CD14-positive monocyte (primary cell): ENCODE measurements at regions not wholly inside any gene's neighbourhood (a gene's known extent, or its start where the extent isn't known, plus 50 kb on each side); places are given as distances from the start of the nearest gene placed in this dataset.

Experiments used
- DNase-seq, 3 donors: peaks; one replicate each; pipeline ENCODE4 v3.0.0-alpha.2; 2011 to 2022
- H2AFZ ChIP-seq: 2 replicates; pipeline ENCODE4 v1.6.0; 2012; ENCODE audit warnings: mild to moderate bottlenecking, low read depth, low read length, inconsistent platforms; ENCODE audit not compliant: insufficient read depth, poor library complexity, severe bottlenecking
- H3K27ac ChIP-seq, 2 donors: 1 replicate in 1 of 2; 2 replicates in 1 of 2; pipeline ENCODE4 v1.5.1; 2012 to 2013; ENCODE audit warnings: low read length in 2 of 2, control low read depth in 1 of 2, inconsistent platforms in 1 of 2, low read depth in 1 of 2, mild to moderate bottlenecking in 1 of 2
- H3K27me3 ChIP-seq, 2 donors: one replicate each; pipeline versions ENCODE4 v1.6.0 to v1.6.1; 2011 to 2013; ENCODE audit warnings: low read length in 2 of 2; ENCODE audit not compliant: control insufficient read depth in 2 of 2, insufficient read depth in 2 of 2
- H3K36me3 ChIP-seq, 2 donors: replicated peaks in 1 of 2; 1 replicate in 1 of 2; 2 replicates in 1 of 2; pipeline versions ENCODE4 v1.5.1 to v1.6.1; 2012 to 2013; ENCODE audit warnings: low read length in 2 of 2, control low read depth in 1 of 2, inconsistent platforms in 1 of 2, mild to moderate bottlenecking in 1 of 2; ENCODE audit not compliant: insufficient read depth in 2 of 2, control insufficient read depth in 1 of 2
- H3K4me1 ChIP-seq, 2 donors: 1 replicate in 1 of 2; 2 replicates in 1 of 2; pipeline versions ENCODE4 v1.5.1 to v1.6.1; 2012 to 2013; ENCODE audit warnings: low read length in 2 of 2, control low read depth in 1 of 2, inconsistent platforms in 1 of 2, mild to moderate bottlenecking in 1 of 2, moderate library complexity in 1 of 2; ENCODE audit not compliant: insufficient read depth in 2 of 2, control insufficient read depth in 1 of 2
- H3K4me2 ChIP-seq: replicated peaks from 2 replicates; pipeline ENCODE3; 2012; ENCODE audit warnings: low read length, moderate library complexity, mild to moderate bottlenecking; ENCODE audit not compliant: poor library complexity, severe bottlenecking; ENCODE audit errors: extremely low read depth
- H3K4me3 ChIP-seq, 3 experiments: fragments of 200-600 bp in 1 of 3; sonication (generic) in 1 of 3; replicated peaks in 1 of 3; 1 replicate in 2 of 3; 2 replicates in 1 of 3; pipeline ENCODE4 v1.5.1; 2011 to 2013; ENCODE audit warnings: low read length in 3 of 3, mild to moderate bottlenecking in 3 of 3, control low read depth in 2 of 3, low read depth in 2 of 3, inconsistent platforms in 1 of 3, moderate library complexity in 1 of 3
- H3K79me2 ChIP-seq: 2 replicates; pipeline ENCODE4 v1.6.0; 2012; ENCODE audit warnings: mild to moderate bottlenecking, control low read depth, inconsistent platforms, low read length, moderate library complexity; ENCODE audit not compliant: insufficient read depth
- H3K9ac ChIP-seq: 2 replicates; pipeline ENCODE4 v1.6.0; 2017; ENCODE audit warnings: low read length, mild to moderate bottlenecking; ENCODE audit not compliant: insufficient read depth, poor library complexity, severe bottlenecking
- H3K9me3 ChIP-seq, 2 donors: replicated peaks in 1 of 2; 1 replicate in 1 of 2; 2 replicates in 1 of 2; pipeline versions ENCODE4 v1.5.1 to v1.6.1; 2012 to 2013; ENCODE audit warnings: low read length in 2 of 2, control low read depth in 1 of 2; ENCODE audit not compliant: control insufficient read depth in 1 of 2, insufficient read depth in 1 of 2
- H4K20me1 ChIP-seq: 2 replicates; pipeline ENCODE4 v1.6.0; 2012; ENCODE audit warnings: mild to moderate bottlenecking, low read length, control low read depth, moderate library complexity; ENCODE audit not compliant: insufficient read depth
- H3K27ac Mint-ChIP-seq, 7 donors: one replicate each; pipeline ENCODE4 v1.8.0; 2020; ENCODE audit warnings: mild to moderate bottlenecking in 7 of 7, mixed read lengths in 7 of 7, moderate library complexity in 6 of 7, inconsistent platforms in 2 of 7
- H3K27me3 Mint-ChIP-seq, 3 donors: one replicate each; pipeline ENCODE4 v1.8.0; 2021 to 2022; ENCODE audit warnings: low read depth in 3 of 3, mild to moderate bottlenecking in 3 of 3, mixed read lengths in 3 of 3, moderate library complexity in 3 of 3, inconsistent platforms in 1 of 3
- H3K36me3 Mint-ChIP-seq, 2 donors: one replicate each; pipeline ENCODE4 v1.8.0; 2020; ENCODE audit warnings: mixed read lengths in 2 of 2, inconsistent platforms in 1 of 2, mild to moderate bottlenecking in 1 of 2
- H3K4me1 Mint-ChIP-seq: one replicate; pipeline ENCODE4 v1.8.0; 2020; ENCODE audit warnings: mild to moderate bottlenecking, mixed read lengths
- H3K4me3 Mint-ChIP-seq, 2 donors: one replicate each; pipeline ENCODE4 v1.8.0; 2020; ENCODE audit warnings: mild to moderate bottlenecking in 2 of 2, mixed read lengths in 2 of 2, moderate library complexity in 1 of 2
- H3K9me3 Mint-ChIP-seq, 7 donors: one replicate each; pipeline ENCODE4 v1.8.0; 2020 to 2022; ENCODE audit warnings: mixed read lengths in 7 of 7, mild to moderate bottlenecking in 6 of 7, moderate library complexity in 6 of 7, inconsistent platforms in 2 of 7
- CTCF ChIP-seq: fragments of 200-600 bp; IDR thresholded peaks from one replicate; pipeline ENCODE4 v1.8.0; 2022; ENCODE audit warnings: antibody characterized with exemption, mild to moderate bottlenecking
- WGBS: methylation state at CpG from one replicate; pipeline ENCODE4 v1.1.5; 2013; ENCODE audit warnings: missing lambda C conversion rate; ENCODE audit not compliant: insufficient coverage; 5-methylcytosine and 5-hydroxymethylcytosine counted together
- intact Hi-C, 2 donors: fragments of 100-400 bp; cut with micrococcal nuclease; formaldehyde crosslinking; loops; one replicate each; pipeline versions ENCODE4 v1.15.0 to v1.15.1; 2023

DNA sequence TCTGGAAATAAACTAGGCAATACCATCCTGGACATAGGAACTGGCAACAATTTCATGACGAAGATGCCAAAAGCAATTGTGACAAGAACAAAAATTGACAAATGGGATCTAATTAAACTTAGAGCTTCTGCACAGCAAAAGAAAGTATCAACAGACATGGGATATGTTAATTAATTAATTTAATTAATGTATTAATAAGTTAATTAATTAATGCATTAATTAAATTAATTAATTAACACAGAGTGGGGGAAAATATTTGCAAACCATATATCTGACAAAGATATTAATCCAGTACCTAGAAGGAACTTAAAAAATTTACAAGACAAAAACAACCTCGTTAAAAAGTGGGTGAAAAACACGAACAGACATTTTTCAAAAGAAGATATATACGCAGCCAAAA is 83.6 kb downstream of the GCC1 start:
- Mint-ChIP-seq H3K4me3 (no peak overlapping the region), H3K27ac (no peak overlapping the region), H3K9me3 (no peaks in the 10 kb centered on the region), H3K27me3 (peaks cover 5 to 24% (median 6%) of the 10 kb centered on the region in 3 donors), H3K36me3 (no peaks in the 10 kb centered on the region), H3K4me1 (no peaks in the 10 kb centered on the region)
- Histone ChIP-seq H3K9ac (no peak overlapping the region), H3K27me3 (peaks cover 7% of the 10 kb centered on the region in 2 donors), H3K4me2 (no peak overlapping the region), H2AFZ (no peak overlapping the region), H3K36me3 (no peaks in the 10 kb centered on the region), H3K4me3 (no peak overlapping the region), H3K9me3 (no peaks in the 10 kb centered on the region), H3K79me2 (no peaks in the 10 kb centered on the region), H4K20me1 (no peaks in the 10 kb centered on the region), H3K4me1 (no peaks in the 10 kb centered on the region), H3K27ac (no peak overlapping the region)
- 100% methylated on average over 1 of the region's 4 CpGs for WGBS
- TF ChIP-seq CTCF = no peak
- no peak for DNase-seq
- intact Hi-C loops = no loop called here

- intact Hi-C loops = no loop called here
- H4K20me1 ChIP-seq = no peaks in the 10 kb centered on the region
- no peaks in the 10 kb centered on the region for H3K4me1 Mint-ChIP-seq
- H3K27ac Mint-ChIP-seq = no peak overlapping the region
- no peaks in the 10 kb centered on the region for H3K4me1 ChIP-seq
- no peak overlapping the region for H3K4me2 ChIP-seq
- no peaks in the 10 kb centered on the region for H3K79me2 ChIP-seq
- H3K27ac ChIP-seq = no peak overlapping the region
- no peak overlapping the region for H2AFZ ChIP-seq
- H3K36me3 ChIP-seq = no peaks in the 10 kb centered on the region
- DNase-seq = no peak
- peaks cover 5 to 14% (median 6%) of the 10 kb centered on the region in 3 donors for H3K27me3 Mint-ChIP-seq
- H3K27me3 ChIP-seq = peaks cover 3 to 4% of the 10 kb centered on the region in 2 donors
- H3K9me3 Mint-ChIP-seq = peaks cover 4 to 11% (median 7%) of the 10 kb centered on the region in 7 donors
- no peaks in the 10 kb centered on the region for H3K36me3 Mint-ChIP-seq
- H3K4me3 ChIP-seq = no peak overlapping the region
- WGBS = no CpG with 5 or more reads among the region's 3 CpGs
- H3K4me3 Mint-ChIP-seq = no peak overlapping the region
- H3K9me3 ChIP-seq = no peaks in the 10 kb centered on the region
- H3K9ac ChIP-seq = no peak overlapping the region
- TF ChIP-seq CTCF = no peak
Measured at GRCh38 chr7:127487381-127487780, 94.9 kb upstream of the ZNF800 start.
